ENCODE measurements at regions not wholly inside any gene's neighbourhood (a gene's known extent, or its start where the extent isn't known, plus 50 kb on each side); places are given as distances from the start of the nearest gene placed in this dataset.

- DNase-seq (ENCODE audit: low read depth): no peak
Measured at GRCh38 chr18:78727877-78728783, 251.5 kb upstream of the SALL3 start.

GRCh38 chr18:78728784-78729467 is 250.7 kb upstream of the SALL3 start:
- no peak for DNase-seq (ENCODE audit: low read depth)

- DNase-seq (ENCODE audit: low read depth): no peak
Measured at GRCh38 chr18:78730546-78730945, 249.1 kb upstream of the SALL3 start.

- DNase-seq (ENCODE audit: low read depth): no peak
Measured at GRCh38 chr18:78731016-78731397, 248.6 kb upstream of the SALL3 start.

DNA sequence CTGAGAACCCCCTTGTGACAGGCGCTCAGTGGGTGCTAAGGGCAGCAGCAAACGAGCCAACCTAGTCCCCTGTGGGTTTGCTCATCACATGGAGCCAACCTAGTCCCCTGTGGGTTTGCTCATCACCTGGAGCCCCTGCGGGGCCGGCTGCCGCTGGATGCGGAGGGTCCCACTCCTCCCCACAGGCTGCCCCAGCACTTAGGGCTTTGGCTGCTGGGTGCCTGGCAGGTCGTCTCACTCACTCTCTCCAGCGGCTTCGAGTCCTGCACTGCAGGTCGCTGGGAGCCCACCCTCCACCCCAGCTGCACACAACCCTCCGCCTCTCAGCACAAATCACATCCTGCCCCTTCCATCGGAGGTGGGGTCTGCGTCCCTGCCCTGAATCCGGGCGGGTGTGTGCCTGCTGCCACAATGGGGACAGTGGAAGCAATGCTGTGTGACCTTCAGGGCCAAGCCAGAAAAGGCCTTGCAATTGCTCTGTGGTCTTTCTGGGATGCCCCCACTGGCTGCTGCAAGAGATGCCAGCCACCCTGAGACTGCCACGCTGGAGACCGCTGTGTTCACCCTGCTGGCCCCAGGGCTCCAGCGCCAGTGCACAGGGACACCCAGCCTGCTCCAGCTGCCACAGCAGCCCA is 248.1 kb upstream of the SALL3 start:
- DNase-seq (ENCODE audit: low read depth): no peak

DNA sequence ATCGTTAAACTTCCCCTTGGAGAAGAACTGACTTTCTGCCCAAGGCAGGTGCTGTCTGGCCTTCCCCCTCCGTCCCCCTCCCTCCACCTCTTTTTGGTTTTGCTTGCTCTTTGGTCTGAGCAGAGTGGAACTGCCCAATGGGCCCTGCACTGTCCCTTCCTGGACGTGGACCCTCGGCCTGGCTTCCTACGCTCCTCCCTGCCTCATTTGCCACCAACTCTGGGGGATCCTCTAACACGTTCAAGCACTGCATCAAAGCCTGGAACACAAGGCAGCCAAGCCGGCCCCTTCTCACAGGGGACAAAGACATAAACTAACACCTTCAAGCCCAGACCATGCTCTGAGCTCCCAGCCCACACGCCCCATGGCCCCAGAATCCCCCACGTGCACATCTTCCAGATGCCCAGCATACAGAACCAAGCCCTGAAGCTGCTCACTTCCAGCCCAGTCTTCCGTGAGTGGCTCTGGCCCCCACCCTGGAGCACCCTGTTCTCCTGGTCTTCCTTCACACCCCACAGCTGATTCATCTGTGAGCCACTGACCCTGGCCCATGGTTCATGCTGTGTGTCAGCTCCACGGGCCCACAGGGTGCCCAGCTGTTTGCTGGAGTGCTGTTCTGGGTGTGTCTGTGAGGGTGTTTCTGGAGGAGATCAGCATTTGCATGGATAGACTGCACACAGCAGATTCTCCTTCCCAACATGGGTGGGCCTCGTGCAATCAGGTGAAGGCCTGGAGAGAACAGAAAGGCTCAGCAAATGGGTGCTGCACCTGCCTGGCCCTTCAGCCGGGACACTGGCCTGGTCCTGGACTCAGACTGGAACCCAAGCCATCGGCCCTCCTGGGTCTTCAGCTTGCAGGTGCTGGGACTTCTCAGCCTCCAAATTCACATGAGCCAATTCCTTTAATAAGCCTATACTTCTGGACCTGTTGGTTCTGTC is 247.1 kb upstream of the SALL3 start:
- DNase-seq (ENCODE audit: low read depth): no peak

- DNase-seq (ENCODE audit: low read depth): no peak
Measured at GRCh38 chr18:78733762-78734613, 245.6 kb upstream of the SALL3 start.

DNA sequence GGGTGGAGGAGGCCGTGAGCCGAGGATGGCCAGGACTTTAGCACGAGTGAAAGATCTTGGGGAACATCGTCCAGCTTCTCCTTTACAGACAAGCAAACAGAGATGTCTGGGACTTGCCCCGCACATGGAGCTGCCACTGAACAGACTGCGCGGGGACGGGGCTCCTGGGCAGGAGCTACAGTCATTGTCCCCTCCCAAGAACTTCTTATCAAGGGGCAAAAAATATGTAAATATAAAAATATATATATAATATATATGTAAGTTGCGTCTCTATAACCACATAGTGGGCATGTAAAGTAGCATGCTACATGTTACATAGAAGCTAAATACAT is 245.0 kb upstream of the SALL3 start:
- DNase-seq (ENCODE audit: low read depth): no peak

DNA sequence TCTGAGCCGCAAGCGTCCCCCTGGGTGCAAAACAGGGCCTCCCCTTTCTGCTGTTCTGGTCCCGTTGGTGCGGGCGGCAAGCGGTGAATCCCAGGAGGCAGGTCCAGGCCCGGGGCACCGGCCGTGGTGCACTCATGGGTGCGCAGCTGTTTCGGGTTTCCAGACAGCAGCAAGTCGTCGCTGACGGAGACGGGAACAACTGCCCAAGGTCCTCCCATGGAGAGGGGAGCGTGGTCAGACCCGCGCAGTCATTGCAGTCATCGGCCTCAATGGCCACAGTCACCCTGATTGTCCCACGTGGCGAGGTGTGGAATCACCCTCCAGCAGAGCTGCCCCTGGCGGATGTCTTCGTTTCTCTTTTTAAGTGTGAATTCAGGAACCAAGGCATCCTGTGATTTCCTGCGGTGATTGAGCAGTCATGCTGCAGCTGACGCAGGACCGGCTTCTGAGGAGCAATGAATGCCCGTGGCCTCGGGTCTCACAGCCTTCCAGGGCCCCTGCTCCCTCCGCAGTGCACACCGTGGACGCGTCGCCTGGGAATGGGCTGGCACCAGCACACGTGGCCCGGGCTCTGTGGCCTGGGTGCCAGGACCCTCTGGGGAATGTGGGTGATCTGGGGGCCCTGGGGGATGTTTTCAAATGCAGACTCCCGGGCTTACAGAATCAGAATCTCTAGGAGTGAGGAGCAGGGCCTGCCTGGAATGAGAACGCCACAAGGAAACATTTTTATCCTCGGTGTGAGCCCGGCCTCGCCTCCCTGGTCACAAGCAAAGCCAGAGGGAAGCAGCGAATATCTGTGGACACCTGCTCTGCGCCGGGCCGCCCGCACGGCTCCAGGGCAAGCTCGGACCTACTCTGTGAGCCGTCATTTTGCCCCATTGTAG is 244.2 kb upstream of the SALL3 start:
- DNase-seq (ENCODE audit: low read depth): no peak

GRCh38 chr18:78736015-78736690 is 243.5 kb upstream of the SALL3 start:
- DNase-seq (ENCODE audit: low read depth): no peak

GRCh38 chr18:78737006-78737915 is 242.4 kb upstream of the SALL3 start:
- no peak for DNase-seq (ENCODE audit: low read depth)

DNA sequence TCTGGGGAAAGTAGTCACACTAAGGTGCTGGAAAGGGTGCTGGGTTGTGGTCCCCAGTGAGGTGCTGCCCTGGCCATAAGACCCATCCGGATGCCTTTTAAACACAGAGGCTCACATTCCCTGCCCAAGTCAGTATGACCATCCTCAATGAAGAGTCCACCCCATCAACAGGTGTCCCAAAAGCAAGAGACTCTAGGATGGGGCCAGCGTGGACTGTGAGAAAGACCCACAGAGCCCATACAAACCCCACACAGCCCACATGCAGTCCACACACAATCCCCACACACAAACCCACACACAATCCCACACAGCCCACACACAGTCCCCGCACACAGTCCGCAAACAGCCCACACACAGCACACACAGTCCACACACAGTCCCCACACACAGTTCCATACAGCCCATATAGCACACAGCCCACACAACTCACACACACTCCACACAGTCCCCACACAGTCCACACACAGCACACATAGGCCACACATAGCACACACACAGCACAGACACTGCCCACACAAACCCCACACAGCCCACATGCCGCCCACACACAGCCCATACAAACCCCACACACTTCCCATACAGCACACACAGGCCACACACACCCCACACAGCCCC is 241.4 kb upstream of the SALL3 start:
- no peak for DNase-seq (ENCODE audit: low read depth)

DNA sequence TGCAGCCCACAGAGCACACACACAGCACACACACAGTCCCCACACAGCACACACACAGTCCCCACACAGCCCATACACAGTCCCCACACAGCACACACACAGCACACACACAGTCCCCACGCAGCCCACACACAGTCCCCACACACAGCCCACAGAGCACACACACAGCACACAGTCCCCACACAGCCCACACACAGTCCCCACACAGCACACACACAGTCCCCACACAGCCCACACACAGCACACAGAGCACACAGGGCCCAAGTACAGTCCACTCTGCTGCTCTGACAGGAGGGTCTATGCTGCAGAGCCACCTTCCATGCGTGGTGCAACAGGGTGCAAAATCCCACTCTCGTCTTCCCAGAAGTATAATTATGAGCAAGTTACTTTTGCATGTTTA is 240.5 kb upstream of the SALL3 start:
- no peak for DNase-seq (ENCODE audit: low read depth)

DNA sequence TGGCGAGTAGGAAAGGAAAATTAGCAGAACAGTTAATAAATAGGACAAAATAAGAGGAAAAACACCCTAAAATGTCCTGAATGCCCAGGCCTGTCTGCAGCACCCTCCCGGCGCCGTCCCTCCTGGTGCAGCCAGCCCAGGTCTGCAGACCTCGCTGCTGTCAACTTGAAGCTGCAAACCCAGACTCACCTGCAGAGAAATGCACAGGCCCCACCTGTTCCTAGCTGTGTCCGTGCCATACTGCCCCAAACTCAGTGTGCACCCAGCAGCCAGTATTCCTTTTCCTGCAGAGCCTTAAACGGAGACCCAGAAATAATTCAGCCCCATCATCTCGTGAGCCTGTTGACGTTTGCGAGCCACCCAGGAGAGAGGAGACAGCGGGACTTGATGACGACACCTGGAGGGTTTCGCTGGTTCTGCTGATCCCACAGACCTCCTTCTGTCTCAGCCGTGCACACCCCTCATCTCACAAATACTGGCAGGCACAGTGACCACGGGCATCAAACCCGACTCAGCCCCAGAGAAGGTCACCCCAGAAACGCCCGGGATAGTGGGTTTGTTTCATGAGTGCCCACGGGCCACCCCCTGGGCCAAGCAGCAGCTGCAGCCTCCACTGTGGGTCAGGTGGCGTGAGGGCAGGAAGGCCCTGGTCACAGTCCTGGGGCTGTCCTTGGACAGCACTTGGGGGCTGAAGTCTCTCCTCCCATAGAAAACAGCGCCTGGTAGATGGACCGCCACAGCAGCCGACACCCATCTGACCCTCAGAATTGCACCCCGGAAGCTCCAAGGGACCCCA is 239.5 kb upstream of the SALL3 start:
- DNase-seq (ENCODE audit: low read depth): no peak

GRCh38 chr18:78740876-78741275 is 238.7 kb upstream of the SALL3 start:
- DNase-seq (ENCODE audit: low read depth): no peak

DNA sequence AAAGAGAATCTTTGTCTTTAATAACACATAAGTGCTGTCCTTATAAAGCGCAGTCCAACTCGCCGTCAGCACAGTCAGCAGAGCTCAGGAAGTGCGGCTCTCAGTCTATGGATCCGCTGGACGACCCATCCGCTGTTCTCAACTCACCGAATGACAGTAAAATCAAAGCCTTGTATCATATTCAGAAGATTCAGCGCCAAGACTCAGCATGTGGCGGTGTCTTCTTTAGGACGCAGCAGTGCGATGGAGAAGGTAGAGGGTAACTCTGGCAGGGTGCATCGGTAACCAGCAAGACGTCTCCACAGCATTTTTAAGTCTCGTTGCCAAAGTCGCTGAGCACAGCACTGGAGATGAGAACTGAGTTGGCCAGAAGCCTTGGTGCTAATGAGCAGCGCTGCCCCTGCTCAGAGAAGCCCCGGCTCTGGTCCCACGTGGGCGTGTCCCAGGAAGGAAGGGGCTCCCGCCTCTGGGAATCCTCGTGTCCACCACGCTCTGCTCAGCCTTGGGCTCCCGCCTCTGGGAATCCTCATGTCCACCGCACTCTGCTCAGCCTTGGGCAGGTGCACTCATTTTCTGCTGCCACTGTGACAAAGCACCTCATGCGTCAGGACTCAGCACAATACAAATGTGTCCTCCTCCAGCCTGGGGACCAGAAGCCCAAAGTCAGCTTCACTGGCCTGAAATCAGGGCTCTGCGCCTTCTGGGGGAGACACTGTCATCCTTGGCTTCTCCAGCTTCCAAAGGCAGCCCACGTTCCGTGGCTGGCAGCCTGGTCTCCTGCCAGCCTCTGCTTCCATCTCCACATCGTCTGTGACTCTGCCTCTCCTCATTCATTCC is 238.0 kb upstream of the SALL3 start:
- DNase-seq (ENCODE audit: low read depth): no peak

Data from amniotic epithelial cell (primary cell).